AG04450 (cell line): ENCODE measurements at regions not wholly inside any gene's neighbourhood (a gene's known extent, or its start where the extent isn't known, plus 50 kb on each side); places are given as distances from the start of the nearest gene placed in this dataset.

Source experiments
- CTCF ChIA-PET: fragments of 300-600, 350-600 bp; formaldehyde crosslinking; extraction: SDS; loops from one replicate; lab custom pipeline; 2022; ENCODE audit warnings: antibody characterized with exemption, inconsistent platforms; lab: Charles Lee
- POLR2A ChIA-PET: fragments of 350-600 bp; formaldehyde crosslinking; extraction: SDS; loops from one replicate; lab custom pipeline; 2021; ENCODE audit warnings: antibody characterized with exemption, inconsistent platforms; lab: Yijun Ruan, JAX
- DNase-seq: peaks from one replicate; pipeline ENCODE4 v3.0.0-alpha.2; 2011; ENCODE audit warnings: low read depth, low spot score
- H3K27ac ChIP-seq: one replicate; pipeline ENCODE4 v1.5.1; 2012; ENCODE audit warnings: low read depth, low read length, control low read depth
- H3K27me3 ChIP-seq: one replicate; pipeline ENCODE4 v1.6.0; 2012; ENCODE audit warnings: low read length; ENCODE audit not compliant: control insufficient read depth, insufficient read depth
- H3K4me3 ChIP-seq: 2 replicates; pipeline ENCODE4 v1.5.1; 2011; ENCODE audit warnings: mild to moderate bottlenecking, low read depth, low read length, control low read depth
- H3K9me3 ChIP-seq: 2 replicates; pipeline ENCODE4 v1.5.1; 2012; ENCODE audit warnings: low read length; ENCODE audit not compliant: control insufficient read depth, insufficient read depth
- CTCF ChIP-seq: IDR thresholded peaks from 2 replicates; pipeline ENCODE4 v1.5.1; 2011; ENCODE audit warnings: low read depth, low read length, control low read depth, inconsistent platforms

GRCh38 chr12:87923361-87923760 lies 105.8 kb downstream of the C12orf50 start:
- no peak overlapping the region for H3K27ac ChIP-seq
- no peak for TF ChIP-seq CTCF
- CTCF ChIA-PET: interaction anchor here (1.0 kb wide), 1 partner anchor 75 kb away, joined by 3 read pairs; no protein-coding TSS in a partner anchor
- POLR2A ChIA-PET: interaction anchor here (0.6 kb wide), 1 partner anchor 141 kb away, joined by 4 read pairs; no protein-coding TSS in a partner anchor
- no peaks in the 10 kb centered on the region for H3K27me3 ChIP-seq
- H3K9me3 ChIP-seq: no peaks in the 10 kb centered on the region
- no peak overlapping the region for H3K4me3 ChIP-seq
- no peak for DNase-seq

GRCh38 chr12:87922736-87923135 lies 106.5 kb downstream of the C12orf50 start:
- no peak for DNase-seq
- Histone ChIP-seq H3K27me3 (no peaks in the 10 kb centered on the region), H3K4me3 (no peak overlapping the region), H3K9me3 (no peaks in the 10 kb centered on the region), H3K27ac (no peak overlapping the region)
- TF ChIP-seq CTCF: no peak
- ChIA-PET POLR2A (no interaction called here), CTCF (interaction anchor here (1.0 kb wide), 1 partner anchor 74 kb away, joined by 3 read pairs; no protein-coding TSS in a partner anchor)

- ChIA-PET POLR2A (no interaction called here), CTCF (no interaction called here)
- Histone ChIP-seq H3K4me3 (no peak overlapping the region), H3K27me3 (no peaks in the 10 kb centered on the region), H3K27ac (no peak overlapping the region), H3K9me3 (no peaks in the 10 kb centered on the region)
- no peak for DNase-seq
- no peak for TF ChIP-seq CTCF
Observed at GRCh38 chr12:87921621-87922020, 107.6 kb downstream of the C12orf50 start.

GRCh38 chr12:87920139-87920538 lies 109.1 kb downstream of the C12orf50 start:
- no peaks in the 10 kb centered on the region for H3K27me3 ChIP-seq
- DNase-seq: no peak
- CTCF ChIA-PET: no interaction called here
- no peak for TF ChIP-seq CTCF
- POLR2A ChIA-PET: no interaction called here
- no peaks in the 10 kb centered on the region for H3K9me3 ChIP-seq
- H3K4me3 ChIP-seq: no peak overlapping the region
- H3K27ac ChIP-seq: no peak overlapping the region

- TF ChIP-seq CTCF: no peak
- no peaks in the 10 kb centered on the region for H3K27me3 ChIP-seq
- ChIA-PET POLR2A (no interaction called here), CTCF (no interaction called here)
- no peak overlapping the region for H3K27ac ChIP-seq
- H3K4me3 ChIP-seq: no peak overlapping the region
- H3K9me3 ChIP-seq: no peaks in the 10 kb centered on the region
- no peak for DNase-seq
Observed at GRCh38 chr12:87901457-87901856, 127.7 kb downstream of the C12orf50 start.
